D721Med (cell line): ENCODE measurements at regions not wholly inside any gene's neighbourhood (a gene's known extent, or its start where the extent isn't known, plus 50 kb on each side); places are given as distances from the start of the nearest gene placed in this dataset.

Experiments
- DNase-seq: peaks from one replicate; pipeline ENCODE4 v3.0.0; 2011; ENCODE audit warnings: low spot score; ENCODE audit not compliant: insufficient read length
- FAIRE-seq: peaks from 2 replicates; lab custom pipeline; 2011; peaks lifted over from hg19 to GRCh38; lab: Jason Lieb, UNC
- CTCF ChIP-seq: IDR thresholded peaks from 2 replicates; pipeline ENCODE4 v1.5.1; 2012; ENCODE audit warnings: mild to moderate bottlenecking, control low read depth; ENCODE audit not compliant: insufficient read depth; ENCODE audit errors: missing control alignments

GRCh38 chr5:113824307-113824706, 310.8 kb downstream of the YTHDC2 start:
- FAIRE-seq (no peak), DNase-seq (no peak)
- no peak for TF ChIP-seq CTCF

GRCh38 chr5:113825176-113825575, 311.7 kb downstream of the YTHDC2 start:
- FAIRE-seq: no peak
- DNase-seq: no peak
- no peak for TF ChIP-seq CTCF

- DNase-seq (no peak), FAIRE-seq (no peak)
- TF ChIP-seq CTCF: no peak
These were observed 333.4 kb downstream of the YTHDC2 start for GRCh38 chr5:113846941-113847340.

GRCh38 chr5:113864437-113864836, 350.9 kb downstream of the YTHDC2 start:
- TF ChIP-seq CTCF: no peak
- FAIRE-seq (no peak), DNase-seq (no peak)

GRCh38 chr5:113866763-113867162, 353.3 kb downstream of the YTHDC2 start:
- no peak for FAIRE-seq
- DNase-seq: no peak
- TF ChIP-seq CTCF: no peak

GRCh38 chr5:113869611-113870010, 356.1 kb downstream of the YTHDC2 start:
- FAIRE-seq (no peak), DNase-seq (no peak)
- TF ChIP-seq CTCF: no peak

GRCh38 chr5:113871972-113872371, 358.5 kb downstream of the YTHDC2 start:
- FAIRE-seq: no peak
- no peak for DNase-seq
- TF ChIP-seq CTCF: no peak
